ENCODE measurements at regions not wholly inside any gene's neighbourhood (a gene's known extent, or its start where the extent isn't known, plus 50 kb on each side); places are given as distances from the start of the nearest gene placed in this dataset.
A peak's percentile ranks its signal among the peaks of the same experiment; 100 is the strongest.
"Not testable (repeated sequence)": the region's sequence is repeated elsewhere in the genome, so short reads cannot be mapped to it uniquely, and the experiment has no call there.

DNA sequence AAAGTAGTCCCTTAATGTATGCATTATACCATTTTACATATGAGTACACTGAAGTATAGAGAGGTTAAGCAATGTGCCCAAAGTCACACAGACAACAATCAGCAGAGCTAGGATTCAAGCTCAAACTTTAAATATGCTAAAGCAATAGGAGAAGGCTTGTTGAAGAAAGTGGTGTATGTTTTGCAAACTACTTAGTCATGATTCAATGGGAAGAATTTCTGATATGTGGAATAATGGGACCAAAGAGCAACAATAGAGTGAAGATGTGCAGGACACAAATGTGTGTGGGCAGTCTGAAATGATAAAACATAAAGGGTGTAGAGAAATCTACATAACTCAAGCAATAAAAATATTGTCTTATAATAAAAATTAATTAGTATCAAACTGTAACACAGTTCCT is 109.0 kb upstream of the ARSJ start:
- DNase-seq = no peak

- no peak for DNase-seq
Observed at GRCh38 chr4:114091546-114091945, 112.1 kb upstream of the ARSJ start.

DNA sequence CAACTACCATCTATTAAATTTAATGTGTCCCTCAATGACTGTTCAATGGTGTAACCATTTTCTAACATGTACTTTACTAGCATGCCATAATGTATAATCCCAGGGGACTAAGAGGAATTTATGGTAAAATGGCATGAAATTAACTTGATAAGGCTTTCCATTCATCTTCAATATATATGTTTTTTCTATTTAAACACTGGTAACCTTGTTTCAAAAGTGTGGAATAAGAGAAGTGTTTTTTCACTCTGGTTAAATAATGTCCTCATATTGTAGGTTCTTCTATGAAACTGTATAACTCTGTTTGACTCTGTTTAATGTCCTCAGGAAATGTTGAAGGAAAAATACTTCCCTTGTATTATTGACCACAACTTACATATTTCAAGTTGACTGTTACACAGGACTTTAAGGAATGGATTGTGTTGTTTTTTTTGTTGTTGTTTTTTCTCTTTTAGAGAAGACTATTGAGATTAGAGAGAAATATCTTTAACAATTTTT is 113.8 kb upstream of the ARSJ start:
- DNase-seq = no peak

DNA sequence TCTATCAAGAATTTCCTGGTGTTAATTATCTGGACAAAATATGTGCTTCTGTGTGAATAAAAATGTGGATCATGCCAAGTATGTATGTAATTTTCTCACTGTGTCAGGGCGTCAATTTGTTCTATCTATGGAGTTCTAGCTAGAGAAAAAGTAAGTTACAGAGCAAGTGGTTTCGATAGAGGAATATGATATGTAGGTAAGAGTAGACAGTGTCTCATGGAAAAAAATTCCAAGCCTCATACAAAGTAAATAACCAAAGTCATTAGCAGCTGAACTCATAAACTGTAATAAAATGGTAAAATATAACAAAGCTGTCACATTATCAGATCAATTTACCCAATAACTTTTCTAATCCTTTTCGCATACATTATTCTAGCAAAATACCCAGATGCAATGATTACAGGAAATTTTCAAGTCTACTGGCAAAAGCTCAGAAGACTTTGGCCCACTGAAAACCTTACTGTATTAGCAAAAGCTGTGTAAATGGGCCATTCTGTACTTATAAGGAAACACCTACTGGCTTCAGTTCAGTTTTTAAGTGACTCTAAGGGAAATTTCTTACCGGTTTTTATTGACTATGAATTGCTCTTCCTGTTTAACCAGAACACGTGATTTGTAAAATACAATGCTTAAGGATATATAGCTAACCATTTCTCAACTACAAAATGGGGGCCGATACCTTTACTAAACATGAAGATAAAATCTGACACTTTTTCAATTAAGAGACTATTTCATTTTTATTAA is 121.0 kb upstream of the ARSJ start:
- DNase-seq = no peak

- DNase-seq = no peak
Observed at GRCh38 chr4:114103908-114104307, 124.5 kb upstream of the ARSJ start.

- DNase-seq = peak; percentile 95
Observed at GRCh38 chr4:114108869-114109268, 129.4 kb upstream of the ARSJ start.

DNA sequence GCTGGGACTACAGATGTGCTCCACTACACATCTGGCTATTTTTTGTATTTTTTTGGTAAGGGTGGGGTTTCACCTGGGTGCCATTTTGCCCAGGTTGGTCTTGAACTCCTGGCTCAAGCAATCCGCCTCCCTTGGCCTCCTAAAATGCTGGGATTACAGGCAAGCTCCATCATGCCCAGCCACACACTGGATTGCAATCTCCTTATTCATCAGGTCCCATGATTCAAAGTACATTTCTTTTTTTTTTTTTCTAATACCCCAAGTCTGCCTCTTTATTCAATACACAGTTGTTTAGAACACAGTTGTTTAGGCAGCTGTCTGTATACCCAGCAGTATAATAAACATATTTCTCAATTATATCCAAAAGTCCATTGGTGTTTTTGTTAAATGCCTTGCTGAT is 130.3 kb upstream of the ARSJ start:
- no peak for DNase-seq

DNA sequence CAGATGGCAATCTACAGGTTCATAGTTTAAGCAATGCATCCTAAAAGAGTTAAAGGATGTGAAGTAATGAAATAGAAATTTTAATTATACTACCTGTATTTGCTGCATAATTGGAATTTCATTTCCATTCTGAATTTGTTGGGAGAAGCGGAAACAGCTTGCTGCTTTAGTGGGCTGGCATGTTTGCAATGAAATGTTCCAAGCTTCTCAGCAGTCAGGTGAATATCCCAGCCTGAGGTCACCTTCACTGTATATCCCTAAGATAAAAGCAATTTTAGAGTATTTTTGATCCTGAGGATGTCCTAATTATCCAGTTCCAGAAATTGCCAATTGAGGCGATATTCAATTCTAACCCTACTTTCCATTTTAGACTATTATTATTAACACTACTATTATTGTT is 136.1 kb upstream of the ARSJ start:
- DNase-seq = no peak

- DNase-seq = no peak
Observed at GRCh38 chr4:114116861-114117260, 137.4 kb upstream of the ARSJ start.

DNA sequence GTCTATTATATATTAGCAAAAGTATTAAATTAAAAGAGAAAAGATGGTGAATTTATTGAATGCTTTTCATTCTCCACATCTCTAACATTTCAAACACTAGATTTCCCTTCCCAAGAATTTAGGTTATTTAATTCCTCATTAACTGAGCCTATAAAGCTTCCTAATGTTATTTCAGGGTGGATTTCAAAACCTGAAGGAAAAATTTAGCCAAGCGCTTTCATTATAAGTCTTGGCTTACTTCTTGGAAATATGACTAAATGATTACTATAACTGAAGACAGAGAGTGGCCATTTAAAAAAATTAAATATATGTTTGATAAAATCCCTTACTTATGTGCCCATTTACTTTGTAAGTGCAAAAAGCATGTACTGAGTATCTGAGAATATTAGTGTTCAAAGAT is 141.8 kb upstream of the ARSJ start:
- DNase-seq = no peak

- DNase-seq = no peak
Observed at GRCh38 chr4:114132199-114132598, 152.8 kb upstream of the ARSJ start.

DNA sequence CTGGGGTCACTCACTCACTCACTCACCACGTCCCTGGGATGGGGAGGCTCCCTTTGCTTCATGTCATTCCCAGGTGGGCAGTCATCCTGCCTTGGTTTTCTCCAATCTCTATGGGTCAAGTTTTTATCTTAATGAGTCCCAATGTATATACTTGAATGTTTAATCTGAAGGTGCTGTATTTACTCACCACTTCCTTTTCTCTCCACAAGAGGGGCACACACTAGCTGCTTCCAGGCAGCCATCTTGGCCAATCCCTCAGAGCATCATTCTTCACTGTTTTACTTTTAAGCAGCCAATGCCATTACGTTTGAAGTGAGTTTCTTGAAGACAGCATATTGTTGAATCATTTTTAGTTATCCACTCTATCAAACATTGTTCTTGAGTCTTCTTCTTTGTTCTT is 153.4 kb upstream of the ARSJ start:
- DNase-seq = peak; percentile 16

DNA sequence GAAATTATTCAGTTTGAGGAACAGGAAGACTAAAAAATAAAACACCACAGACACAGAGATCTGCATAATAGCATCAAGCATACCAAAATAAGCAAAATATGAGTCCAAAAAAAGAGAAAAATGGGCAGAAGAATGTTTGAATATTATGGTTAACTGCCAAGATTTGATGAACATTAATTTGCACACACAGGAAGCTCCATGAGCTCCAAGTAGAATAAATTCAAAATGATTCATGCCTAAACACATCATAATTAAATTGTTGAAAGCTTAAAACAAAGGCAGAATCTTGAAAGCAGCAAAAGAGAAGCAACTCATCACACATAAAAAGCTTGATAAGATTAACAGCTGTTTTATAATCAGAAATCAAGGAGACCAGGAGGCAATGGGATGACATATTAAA is 156.6 kb upstream of the ARSJ start:
- no peak for DNase-seq

DNA sequence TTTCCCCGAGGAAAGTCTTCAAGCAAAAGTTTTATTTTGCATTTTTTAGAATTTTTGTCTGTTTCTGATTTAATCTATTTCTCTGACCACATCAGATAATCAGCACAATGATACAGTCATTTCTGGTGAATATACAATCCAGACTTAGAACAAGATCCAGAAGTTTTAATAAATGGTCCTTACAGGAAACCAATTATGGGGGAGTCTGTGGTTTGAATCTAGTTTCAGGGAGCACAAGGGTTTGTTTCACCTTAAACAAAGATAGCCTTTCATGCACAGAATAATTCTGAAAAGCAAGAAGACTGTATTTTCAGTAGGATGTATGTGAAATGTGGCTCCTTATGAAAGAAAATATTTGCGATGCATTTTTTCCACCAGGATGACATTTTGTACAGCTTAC is 158.5 kb upstream of the ARSJ start:
- no peak for DNase-seq

GRCh38 chr4:114146947-114147618 is 167.6 kb upstream of the ARSJ start:
- DNase-seq = no peak

GRCh38 chr4:114147619-114148208 is 168.3 kb upstream of the ARSJ start:
- not testable (repeated sequence) for DNase-seq

- DNase-seq = not testable (repeated sequence)
Observed at GRCh38 chr4:114148372-114149070, 169.1 kb upstream of the ARSJ start.

- DNase-seq = no peak
Observed at GRCh38 chr4:114156371-114156770, 176.9 kb upstream of the ARSJ start.

- no peak for DNase-seq
Observed at GRCh38 chr4:114161809-114162208, 182.4 kb upstream of the ARSJ start.

DNA sequence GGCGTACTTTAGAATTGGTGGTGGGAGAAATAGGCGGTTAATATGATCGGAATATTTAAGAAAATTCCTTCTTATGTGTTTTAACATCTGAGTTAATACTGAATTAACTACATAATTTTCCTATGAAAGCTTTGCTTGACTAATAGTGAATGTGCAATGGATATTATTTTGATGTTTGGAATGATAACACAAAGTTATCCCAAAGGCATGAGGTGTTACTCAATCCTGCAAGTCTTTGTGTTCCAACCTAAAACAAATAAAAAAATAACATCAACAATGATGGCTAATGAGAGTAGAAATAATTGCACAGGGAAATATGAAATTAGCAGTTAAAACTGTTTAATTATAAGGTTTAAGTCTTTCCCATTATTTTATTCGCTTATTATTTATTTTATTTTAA is 183.6 kb upstream of the ARSJ start:
- no peak for DNase-seq

- no peak for DNase-seq
Observed at GRCh38 chr4:114173968-114174367, 194.5 kb upstream of the ARSJ start.

DNA sequence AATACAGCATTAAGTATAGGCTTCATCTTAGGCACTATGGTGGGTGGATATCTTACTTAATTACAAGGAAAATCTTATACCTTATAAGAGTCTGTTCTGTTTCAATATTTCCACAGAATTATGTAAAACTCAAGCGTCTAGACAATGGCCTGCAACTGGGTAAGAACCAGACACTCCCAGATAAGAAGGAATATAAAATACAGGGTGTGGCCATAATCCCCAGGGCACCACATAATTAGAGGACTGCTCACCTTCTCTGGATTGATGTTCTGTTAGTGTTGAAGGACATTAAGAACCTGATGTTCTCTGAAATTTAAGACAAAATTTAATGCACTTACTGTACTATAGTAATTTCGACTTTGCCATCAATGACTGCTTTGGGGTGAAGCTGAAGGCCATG is 198.2 kb upstream of the ARSJ start:
- DNase-seq = no peak

DNA sequence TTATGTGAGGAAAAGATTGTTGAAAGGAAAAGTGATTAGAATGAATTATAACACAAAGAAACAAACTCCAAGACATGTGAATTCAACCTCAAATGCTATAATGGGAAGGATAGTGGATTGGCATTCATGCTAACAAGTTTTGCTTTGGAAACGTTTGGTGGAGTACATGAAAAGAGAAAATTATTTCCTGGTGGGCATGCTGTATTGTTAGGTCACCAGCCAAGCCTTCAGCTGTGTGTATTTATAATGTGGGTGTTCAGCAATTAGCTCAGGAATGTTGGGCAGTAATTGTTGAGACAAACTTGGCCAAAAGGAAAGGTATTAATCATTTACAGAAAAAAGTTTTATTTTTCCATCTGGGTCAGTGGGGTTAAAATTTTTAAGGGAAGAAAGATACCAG is 198.9 kb upstream of the ARSJ start:
- no peak for DNase-seq

GRCh38 chr4:114180481-114180880 is 201.0 kb upstream of the ARSJ start:
- peak; percentile 3 for DNase-seq

All from DMS 273 treated with DMSO at 0.1 percent for 48 hours (cell line).